ENCODE measurements at regions not wholly inside any gene's neighbourhood (a gene's known extent, or its start where the extent isn't known, plus 50 kb on each side); places are given as distances from the start of the nearest gene placed in this dataset.

DNA sequence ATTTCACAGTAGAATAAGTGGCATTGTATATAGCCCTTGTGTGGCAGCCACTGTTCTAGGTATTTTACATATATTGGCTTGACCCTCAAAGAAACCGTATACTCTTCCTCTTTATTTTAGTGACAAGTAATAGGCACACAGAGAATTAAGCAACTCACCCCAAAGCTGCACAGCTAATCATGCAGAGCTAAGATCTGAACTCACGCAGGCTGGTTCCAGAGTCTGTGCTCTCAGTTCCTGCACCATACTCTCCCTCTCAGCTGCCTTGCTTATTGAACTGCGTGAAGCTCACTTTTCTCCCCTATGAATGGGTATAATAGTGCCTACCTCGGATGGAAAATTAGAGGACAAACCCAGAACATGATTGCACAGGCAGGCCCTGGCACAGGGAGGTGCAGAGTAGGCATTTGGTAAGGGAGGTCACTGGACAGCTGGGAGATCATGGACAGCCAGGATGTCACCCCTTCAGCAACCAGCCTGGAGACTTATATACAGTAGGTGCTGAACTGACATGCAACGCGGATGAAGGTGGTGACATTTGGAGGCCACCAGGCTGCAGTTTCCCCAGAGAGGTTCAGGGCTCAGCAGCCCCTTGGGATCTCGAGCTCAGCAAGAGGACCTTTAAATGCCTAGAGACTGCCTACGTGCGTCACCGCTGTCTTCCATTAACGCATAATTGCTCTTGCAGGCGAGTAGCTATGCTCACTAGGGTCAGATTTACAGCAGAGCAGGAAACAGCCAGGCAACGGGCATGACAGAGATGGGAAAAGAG is 78.4 kb upstream of the TP53I11 start:
- TF ChIP-seq, protein P1, sequence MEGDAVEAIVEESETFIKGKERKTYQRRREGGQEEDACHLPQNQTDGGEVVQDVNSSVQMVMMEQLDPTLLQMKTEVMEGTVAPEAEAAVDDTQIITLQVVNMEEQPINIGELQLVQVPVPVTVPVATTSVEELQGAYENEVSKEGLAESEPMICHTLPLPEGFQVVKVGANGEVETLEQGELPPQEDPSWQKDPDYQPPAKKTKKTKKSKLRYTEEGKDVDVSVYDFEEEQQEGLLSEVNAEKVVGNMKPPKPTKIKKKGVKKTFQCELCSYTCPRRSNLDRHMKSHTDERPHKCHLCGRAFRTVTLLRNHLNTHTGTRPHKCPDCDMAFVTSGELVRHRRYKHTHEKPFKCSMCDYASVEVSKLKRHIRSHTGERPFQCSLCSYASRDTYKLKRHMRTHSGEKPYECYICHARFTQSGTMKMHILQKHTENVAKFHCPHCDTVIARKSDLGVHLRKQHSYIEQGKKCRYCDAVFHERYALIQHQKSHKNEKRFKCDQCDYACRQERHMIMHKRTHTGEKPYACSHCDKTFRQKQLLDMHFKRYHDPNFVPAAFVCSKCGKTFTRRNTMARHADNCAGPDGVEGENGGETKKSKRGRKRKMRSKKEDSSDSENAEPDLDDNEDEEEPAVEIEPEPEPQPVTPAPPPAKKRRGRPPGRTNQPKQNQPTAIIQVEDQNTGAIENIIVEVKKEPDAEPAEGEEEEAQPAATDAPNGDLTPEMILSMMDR (IDR thresholded peaks at IDR 0.05), result no peak
- Histone ChIP-seq H3K9ac (ENCODE audit: low read depth in 2 of 2, low read length in 2 of 2) (no peak overlapping the region), H3K9me3 (no peaks in the 10 kb centered on the region), H3K27ac (no peak overlapping the region), H3K4me1 (no peaks in the 10 kb centered on the region), H3K4me3 (no peak overlapping the region), H3K27me3 (no peaks in the 10 kb centered on the region), H3K36me3 (no peaks in the 10 kb centered on the region)
- intact Hi-C loops (cut with DNase I), result no loop called here
- DNase-seq, result no peak

GRCh38 chr11:45030778-45031177 is 80.1 kb upstream of the TP53I11 start:
- intact Hi-C loops (cut with DNase I), result no loop called here
- Histone ChIP-seq H3K4me1 (no peaks in the 10 kb centered on the region), H3K36me3 (no peaks in the 10 kb centered on the region), H3K4me3 (no peak overlapping the region), H3K9me3 (no peaks in the 10 kb centered on the region), H3K9ac (ENCODE audit: low read depth in 2 of 2, low read length in 2 of 2) (no peak overlapping the region), H3K27ac (no peak overlapping the region), H3K27me3 (no peaks in the 10 kb centered on the region)
- DNase-seq, result no peak
- TF ChIP-seq, protein P1 (IDR thresholded peaks at IDR 0.05), result no peak

GRCh38 chr11:45031912-45032519 is 81.3 kb upstream of the TP53I11 start:
- Histone ChIP-seq H3K36me3 (no peaks in the 10 kb centered on the region), H3K4me1 (no peaks in the 10 kb centered on the region), H3K9me3 (no peaks in the 10 kb centered on the region), H3K9ac (ENCODE audit: low read depth in 2 of 2, low read length in 2 of 2) (no peak overlapping the region), H3K27me3 (no peaks in the 10 kb centered on the region), H3K4me3 (no peak overlapping the region), H3K27ac (no peak overlapping the region)
- no peak for DNase-seq
- intact Hi-C loops (cut with DNase I), result no loop called here
- TF ChIP-seq, protein P1 (IDR thresholded peaks at IDR 0.05), result no peak

DNA sequence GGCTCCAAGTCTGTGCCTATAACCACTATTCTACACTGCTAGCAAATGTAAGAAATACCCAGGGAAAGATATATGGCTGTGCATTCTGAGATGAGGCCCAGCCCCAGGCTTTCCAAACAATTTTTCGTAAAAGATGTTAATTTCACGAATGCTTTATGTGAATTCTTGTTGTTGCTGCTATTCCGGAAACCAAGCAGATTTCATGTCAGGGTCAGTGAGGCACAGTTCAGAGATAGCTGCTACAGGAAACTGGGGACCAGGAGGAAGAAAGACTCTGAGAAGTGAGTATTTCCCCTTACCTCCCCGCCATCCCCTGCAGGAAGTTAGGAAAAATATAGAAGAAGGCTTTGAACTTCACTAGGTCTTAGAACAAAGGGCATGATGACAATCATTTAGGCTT is 84.7 kb upstream of the TP53I11 start:
- Histone ChIP-seq H3K9ac (ENCODE audit: low read depth in 2 of 2, low read length in 2 of 2) (no peak overlapping the region), H3K36me3 (no peaks in the 10 kb centered on the region), H3K4me1 (no peaks in the 10 kb centered on the region), H3K27me3 (no peaks in the 10 kb centered on the region), H3K27ac (no peak overlapping the region), H3K9me3 (no peaks in the 10 kb centered on the region), H3K4me3 (no peak overlapping the region)
- TF ChIP-seq, protein P1 (IDR thresholded peaks at IDR 0.05), result no peak
- DNase-seq, result no peak
- intact Hi-C loops (cut with DNase I), result no loop called here

GRCh38 chr11:45036010-45036409 is 85.3 kb upstream of the TP53I11 start:
- TF ChIP-seq, protein P1 (IDR thresholded peaks at IDR 0.05), result no peak
- no peak overlapping the region for H3K9ac ChIP-seq (ENCODE audit: low read depth in 2 of 2, low read length in 2 of 2)
- no peaks in the 10 kb centered on the region for H3K9me3 ChIP-seq
- H3K4me3 ChIP-seq, result no peak overlapping the region
- DNase-seq, result no peak
- no peaks in the 10 kb centered on the region for H3K27me3 ChIP-seq
- H3K36me3 ChIP-seq, result no peaks in the 10 kb centered on the region
- intact Hi-C loops (cut with DNase I), result no loop called here
- no peaks in the 10 kb centered on the region for H3K4me1 ChIP-seq
- H3K27ac ChIP-seq, result no peak overlapping the region
